GM12872 (cell line): ENCODE measurements at regions not wholly inside any gene's neighbourhood (a gene's known extent, or its start where the extent isn't known, plus 50 kb on each side); places are given as distances from the start of the nearest gene placed in this dataset.

Source experiments
- TF ChIP-seq, protein P1 (sequence below): IDR thresholded peaks from 3 replicates; pipeline ENCODE4 v1.5.1; 2011; ENCODE audit warnings: low read depth, mild to moderate bottlenecking, low read length, moderate library complexity; ENCODE audit not compliant: insufficient read depth

DNA sequence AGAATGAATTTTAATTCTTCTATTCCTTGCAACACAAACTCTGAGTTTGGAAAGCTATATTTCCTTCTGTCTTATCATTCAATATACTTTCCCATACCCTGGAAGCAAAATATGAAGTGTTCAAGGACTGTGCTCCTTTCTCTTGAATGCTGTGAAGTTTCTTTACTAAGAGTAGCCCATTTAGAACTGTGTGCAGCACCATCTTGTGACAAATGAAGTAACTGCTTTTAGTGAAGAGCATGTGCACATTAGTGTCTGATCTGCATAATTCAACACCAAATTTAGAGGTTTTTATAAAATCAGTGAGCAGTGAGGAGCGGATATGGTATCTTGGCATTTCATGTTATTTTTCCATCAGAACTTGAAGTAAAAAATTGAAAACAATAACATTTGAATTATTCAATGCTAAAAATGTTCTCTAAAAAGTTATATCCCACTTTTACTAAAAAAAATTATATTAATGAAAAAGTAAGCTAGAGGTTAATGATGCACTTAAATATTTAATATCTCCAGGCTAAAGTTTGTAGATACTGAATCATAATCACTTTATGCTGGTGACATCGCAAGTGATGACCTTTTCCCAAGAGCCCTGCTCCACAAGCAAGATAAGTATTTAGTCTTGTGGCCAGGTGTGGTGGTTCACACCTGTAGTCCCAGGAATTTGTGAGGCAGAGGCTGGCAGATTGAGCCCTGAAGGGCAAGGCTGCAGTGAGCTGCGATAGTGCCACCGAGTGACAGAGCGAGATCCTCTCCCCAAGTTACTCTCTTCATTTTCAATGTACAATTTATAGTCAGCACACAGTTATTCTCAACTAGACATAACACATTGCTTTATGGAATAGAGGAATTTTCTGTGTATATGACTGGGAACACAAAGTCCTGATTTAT, 108.8 kb upstream of the PCLO start:
- TF ChIP-seq, protein P1, sequence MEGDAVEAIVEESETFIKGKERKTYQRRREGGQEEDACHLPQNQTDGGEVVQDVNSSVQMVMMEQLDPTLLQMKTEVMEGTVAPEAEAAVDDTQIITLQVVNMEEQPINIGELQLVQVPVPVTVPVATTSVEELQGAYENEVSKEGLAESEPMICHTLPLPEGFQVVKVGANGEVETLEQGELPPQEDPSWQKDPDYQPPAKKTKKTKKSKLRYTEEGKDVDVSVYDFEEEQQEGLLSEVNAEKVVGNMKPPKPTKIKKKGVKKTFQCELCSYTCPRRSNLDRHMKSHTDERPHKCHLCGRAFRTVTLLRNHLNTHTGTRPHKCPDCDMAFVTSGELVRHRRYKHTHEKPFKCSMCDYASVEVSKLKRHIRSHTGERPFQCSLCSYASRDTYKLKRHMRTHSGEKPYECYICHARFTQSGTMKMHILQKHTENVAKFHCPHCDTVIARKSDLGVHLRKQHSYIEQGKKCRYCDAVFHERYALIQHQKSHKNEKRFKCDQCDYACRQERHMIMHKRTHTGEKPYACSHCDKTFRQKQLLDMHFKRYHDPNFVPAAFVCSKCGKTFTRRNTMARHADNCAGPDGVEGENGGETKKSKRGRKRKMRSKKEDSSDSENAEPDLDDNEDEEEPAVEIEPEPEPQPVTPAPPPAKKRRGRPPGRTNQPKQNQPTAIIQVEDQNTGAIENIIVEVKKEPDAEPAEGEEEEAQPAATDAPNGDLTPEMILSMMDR = peak; percentile 23; the same call in 1 of the 3 replicates

DNA sequence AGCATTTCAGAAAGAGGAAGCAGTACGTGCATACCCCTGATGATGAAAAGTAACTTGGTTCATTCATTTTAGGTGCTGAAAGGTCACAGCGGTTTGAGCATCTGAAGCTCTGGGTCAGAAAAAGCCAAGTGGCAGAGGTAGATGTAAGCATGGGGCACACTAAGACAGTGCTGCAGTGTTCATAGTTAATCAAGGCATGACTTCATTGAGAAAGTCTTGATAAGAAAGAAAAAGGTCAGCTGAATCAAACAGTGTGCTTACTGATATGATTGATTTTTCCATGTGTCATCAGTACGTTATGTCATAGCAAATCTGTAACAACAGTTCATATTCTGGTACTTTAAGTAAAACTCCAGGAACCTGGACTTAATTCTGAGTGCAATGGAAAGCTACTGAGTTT, 107.7 kb upstream of the PCLO start:
- TF ChIP-seq, protein P1 = no peak

DNA sequence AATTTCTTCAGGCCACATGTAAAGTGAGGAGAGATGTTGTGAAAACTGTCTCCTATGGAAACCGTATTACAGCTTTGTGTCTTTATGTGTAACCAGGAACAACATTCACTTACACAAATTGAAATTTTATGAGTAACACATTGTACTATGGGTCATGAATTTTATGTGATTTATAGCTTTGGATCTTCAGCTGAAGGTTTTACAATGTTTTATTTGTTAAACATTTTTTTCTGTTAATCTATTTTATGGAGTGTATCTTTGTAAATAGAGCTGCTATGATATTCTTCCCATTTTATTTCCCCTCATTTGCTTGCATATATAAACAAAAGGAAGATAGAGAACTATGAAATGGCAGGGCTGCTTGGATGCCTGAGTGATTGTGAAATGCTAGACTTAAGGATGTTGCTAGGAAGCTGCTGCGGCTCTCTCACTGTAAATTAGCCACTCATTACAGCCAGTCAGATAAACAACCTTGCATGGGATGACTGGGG, 104.5 kb upstream of the PCLO start:
- TF ChIP-seq, protein P1 = no peak

DNA sequence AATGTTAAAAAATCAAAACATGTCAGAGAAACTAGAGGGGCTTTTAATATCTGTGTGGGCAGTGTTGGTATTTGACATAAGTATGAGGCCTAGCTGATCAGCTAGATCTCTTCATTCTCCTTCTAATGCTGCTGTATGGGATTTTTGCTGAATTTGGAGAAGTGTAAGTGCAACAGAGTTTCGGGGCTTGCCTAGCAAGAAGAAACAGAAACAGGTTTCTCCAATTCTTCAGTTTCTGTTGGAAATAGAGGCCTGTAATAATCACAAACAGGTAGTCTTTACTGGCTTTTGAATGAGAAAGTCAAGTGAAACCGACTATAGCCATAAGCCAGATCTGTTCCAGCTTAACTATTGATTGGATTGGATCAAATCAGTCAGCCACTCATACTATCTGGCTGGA, 96.4 kb upstream of the PCLO start:
- TF ChIP-seq, protein P1 = no peak

DNA sequence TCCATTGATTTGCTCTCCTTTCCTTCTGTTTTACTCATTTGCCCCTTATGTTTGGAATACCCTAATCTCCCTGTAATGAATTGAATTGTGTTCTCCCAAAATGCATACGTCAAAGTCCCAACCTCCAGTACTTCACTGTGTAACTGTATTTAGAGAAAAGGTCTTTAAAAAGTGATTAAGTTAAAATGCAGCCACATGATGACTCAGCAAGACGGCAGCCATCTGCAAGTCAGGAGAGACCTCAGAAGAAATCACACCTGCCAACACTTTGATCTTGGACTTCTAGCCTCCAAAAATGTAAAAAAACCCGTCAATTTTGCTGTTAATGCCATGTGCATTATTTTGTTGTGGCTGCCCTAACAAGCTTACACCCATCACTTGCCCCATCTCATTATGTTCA, 85.3 kb upstream of the PCLO start:
- TF ChIP-seq, protein P1 = no peak

DNA sequence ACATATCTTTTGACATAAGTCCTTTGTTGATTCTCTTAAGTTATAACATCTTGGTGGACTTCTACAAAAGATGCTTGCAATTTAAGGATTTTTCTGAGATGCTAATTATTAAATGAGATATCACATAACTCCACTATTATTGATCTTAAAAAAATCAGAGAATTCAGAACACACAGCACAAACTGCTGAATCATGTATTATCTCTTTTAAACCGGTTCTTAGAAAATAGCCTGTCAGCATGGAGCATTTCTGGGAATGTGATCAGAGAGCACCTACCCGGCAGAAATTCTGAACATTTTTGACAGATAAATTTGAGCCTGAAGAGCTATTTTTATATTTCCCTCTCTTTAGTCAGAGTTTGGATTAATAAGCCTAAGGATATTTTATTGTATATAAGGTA, 50.2 kb upstream of the PCLO start:
- TF ChIP-seq, protein P1 = no peak
